ENCODE measurements at regions not wholly inside any gene's neighbourhood (a gene's known extent, or its start where the extent isn't known, plus 50 kb on each side); places are given as distances from the start of the nearest gene placed in this dataset.

GRCh38 chr5:89575319-89575718 lies 692.3 kb upstream of the MEF2C start:
- TF ChIP-seq CTCF (IDR thresholded peaks at IDR 0.05; ENCODE audit: poor library complexity, severe bottlenecking) (no peak), EZH2 (IDR thresholded peaks at IDR 0.05; ENCODE audit: borderline replicate concordance, insufficient read depth, low read length, poor library complexity, severe bottlenecking) (no peak), REST (IDR thresholded peaks at IDR 0.05; ENCODE audit: borderline replicate concordance) (no peak), SMC3 (conservative IDR thresholded peaks at IDR 0.05; ENCODE audit: poor library complexity) (no peak), POLR2AphosphoS5 (IDR thresholded peaks at IDR 0.05) (no peak)

All from neural cell (in vitro differentiated cells).